Loucy (cell line): ENCODE measurements at regions not wholly inside any gene's neighbourhood (a gene's known extent, or its start where the extent isn't known, plus 50 kb on each side); places are given as distances from the start of the nearest gene placed in this dataset.

ENCODE experiments used
- CTCF ChIP-seq: fragments of 200-600 bp; sonication (generic); conservative IDR thresholded peaks from 2 replicates; pipeline ENCODE4 v1.5.1; 2014; ENCODE audit warnings: mild to moderate bottlenecking, antibody characterized with exemption, low read length
- EZH2phosphoT487 ChIP-seq: fragments of 200-600 bp; IDR thresholded peaks from 2 replicates; pipeline ENCODE4 v1.6.1; 2018; ENCODE audit warnings: antibody characterized with exemption, mild to moderate bottlenecking, moderate library complexity, borderline replicate concordance

DNA sequence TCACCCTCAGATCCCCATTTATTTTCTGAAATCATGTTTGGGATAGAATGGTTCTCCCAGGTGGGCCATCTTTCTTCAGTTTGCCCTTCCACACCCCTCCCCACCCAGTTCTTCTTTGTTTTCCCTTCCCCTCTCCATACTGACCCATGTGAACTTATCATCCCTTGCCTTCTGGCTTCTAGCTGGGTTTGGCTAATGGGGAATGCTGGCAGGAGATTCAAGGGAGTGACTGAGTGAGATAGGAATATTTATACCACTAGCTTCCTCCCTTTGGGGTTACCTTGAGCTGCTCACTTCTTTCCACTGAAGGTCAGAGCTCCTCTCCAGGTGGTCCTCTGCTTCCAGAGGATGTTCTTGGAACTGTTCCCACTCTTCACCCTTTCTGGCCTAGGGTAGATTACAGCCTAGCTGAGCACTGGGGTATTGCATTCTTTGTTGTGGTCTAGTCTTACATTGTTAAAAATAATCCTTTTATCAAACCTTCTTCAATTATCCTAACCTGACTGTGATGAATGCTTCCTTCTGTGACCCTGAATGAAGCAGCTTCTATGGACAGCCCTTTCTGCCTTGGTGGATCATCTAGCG is 88.3 kb upstream of the ATP2B1 start:
- 0 out of 2 replicates have a peak, but pooled peaks have one; percentile 12 for TF ChIP-seq CTCF
- TF ChIP-seq EZH2phosphoT487: no peak
